SK-N-SH (cell line): ENCODE measurements at regions not wholly inside any gene's neighbourhood (a gene's known extent, or its start where the extent isn't known, plus 50 kb on each side); places are given as distances from the start of the nearest gene placed in this dataset.

Source experiments
- FOXM1 ChIP-seq: IDR thresholded peaks from 2 replicates; pipeline ENCODE4 v1.4.0; 2012; ENCODE audit warnings: low read depth, mild to moderate bottlenecking
- MAX ChIP-seq: IDR thresholded peaks from 2 replicates; pipeline ENCODE4 v1.4.0; 2012; ENCODE audit warnings: low read depth
- NRF1 ChIP-seq: IDR thresholded peaks from 2 replicates; pipeline ENCODE4 v1.6.1; 2012; ENCODE audit warnings: low read depth, mild to moderate bottlenecking, low read length
- POLR2AphosphoS5 ChIP-seq: IDR thresholded peaks from 2 replicates; pipeline ENCODE4 v1.6.1; 2012; ENCODE audit warnings: low read depth, low read length
- RFX5 ChIP-seq: IDR thresholded peaks from 2 replicates; pipeline ENCODE4 v1.6.1; 2012; ENCODE audit warnings: mild to moderate bottlenecking, improper control_type of control experiment, low read length
- TAF1 ChIP-seq: IDR thresholded peaks from 2 replicates; pipeline ENCODE4 v1.6.1; 2012; ENCODE audit warnings: low read depth, mild to moderate bottlenecking, low read length, moderate library complexity, borderline replicate concordance
- TCF12 ChIP-seq: IDR thresholded peaks from 2 replicates; pipeline ENCODE4 v1.4.0; 2012
- TEAD4 ChIP-seq: IDR thresholded peaks from 2 replicates; pipeline ENCODE4 v1.4.0; 2012; ENCODE audit warnings: mild to moderate bottlenecking, borderline replicate concordance; ENCODE audit not compliant: insufficient read depth
- YY1 ChIP-seq: IDR thresholded peaks from 2 replicates; pipeline ENCODE4 v1.4.0; 2012; ENCODE audit warnings: low read depth, mild to moderate bottlenecking
- TF ChIP-seq, protein P1 (sequence below): fragments of 200-600 bp; sonication (generic); IDR thresholded peaks from 2 replicates; pipeline ENCODE4 v1.6.1; 2017; ENCODE audit warnings: antibody characterized with exemption, mild to moderate bottlenecking, moderate library complexity
- TF ChIP-seq, protein P2 (sequence below): IDR thresholded peaks from 2 replicates; pipeline ENCODE4 v1.4.0; 2012; ENCODE audit warnings: low read depth, borderline replicate concordance

DNA sequence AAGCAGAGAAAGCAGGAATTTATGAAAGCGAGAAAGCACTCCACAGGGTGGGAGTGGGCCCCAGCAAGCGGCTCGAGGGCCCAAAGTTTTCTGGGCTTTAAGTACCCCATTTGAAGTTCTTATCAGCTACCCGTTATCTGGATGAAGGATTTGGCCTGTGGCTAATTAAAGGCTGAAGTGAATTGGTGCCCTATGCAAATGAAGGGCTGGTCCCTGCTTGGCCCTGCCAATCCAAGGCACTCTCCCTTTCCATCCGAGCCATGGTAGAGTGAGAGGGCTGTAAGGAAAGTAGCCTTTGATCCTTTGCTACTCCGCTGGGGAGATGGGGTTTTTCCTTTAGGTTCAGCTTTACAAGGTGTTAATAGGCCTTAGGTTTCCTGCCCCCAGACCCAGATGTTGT is 469.3 kb upstream of the CFAP20DC start:
- no peak for TF ChIP-seq TAF1
- TF ChIP-seq YY1: no peak
- TF ChIP-seq, protein P1, sequence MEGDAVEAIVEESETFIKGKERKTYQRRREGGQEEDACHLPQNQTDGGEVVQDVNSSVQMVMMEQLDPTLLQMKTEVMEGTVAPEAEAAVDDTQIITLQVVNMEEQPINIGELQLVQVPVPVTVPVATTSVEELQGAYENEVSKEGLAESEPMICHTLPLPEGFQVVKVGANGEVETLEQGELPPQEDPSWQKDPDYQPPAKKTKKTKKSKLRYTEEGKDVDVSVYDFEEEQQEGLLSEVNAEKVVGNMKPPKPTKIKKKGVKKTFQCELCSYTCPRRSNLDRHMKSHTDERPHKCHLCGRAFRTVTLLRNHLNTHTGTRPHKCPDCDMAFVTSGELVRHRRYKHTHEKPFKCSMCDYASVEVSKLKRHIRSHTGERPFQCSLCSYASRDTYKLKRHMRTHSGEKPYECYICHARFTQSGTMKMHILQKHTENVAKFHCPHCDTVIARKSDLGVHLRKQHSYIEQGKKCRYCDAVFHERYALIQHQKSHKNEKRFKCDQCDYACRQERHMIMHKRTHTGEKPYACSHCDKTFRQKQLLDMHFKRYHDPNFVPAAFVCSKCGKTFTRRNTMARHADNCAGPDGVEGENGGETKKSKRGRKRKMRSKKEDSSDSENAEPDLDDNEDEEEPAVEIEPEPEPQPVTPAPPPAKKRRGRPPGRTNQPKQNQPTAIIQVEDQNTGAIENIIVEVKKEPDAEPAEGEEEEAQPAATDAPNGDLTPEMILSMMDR: no peak
- no peak for TF ChIP-seq MAX
- no peak for TF ChIP-seq TEAD4
- no peak for TF ChIP-seq FOXM1
- no peak for TF ChIP-seq NRF1
- TF ChIP-seq TCF12: no peak
- TF ChIP-seq, protein P2, sequence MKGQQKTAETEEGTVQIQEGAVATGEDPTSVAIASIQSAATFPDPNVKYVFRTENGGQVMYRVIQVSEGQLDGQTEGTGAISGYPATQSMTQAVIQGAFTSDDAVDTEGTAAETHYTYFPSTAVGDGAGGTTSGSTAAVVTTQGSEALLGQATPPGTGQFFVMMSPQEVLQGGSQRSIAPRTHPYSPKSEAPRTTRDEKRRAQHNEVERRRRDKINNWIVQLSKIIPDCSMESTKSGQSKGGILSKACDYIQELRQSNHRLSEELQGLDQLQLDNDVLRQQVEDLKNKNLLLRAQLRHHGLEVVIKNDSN: no peak
- TF ChIP-seq RFX5: no peak
- no peak for TF ChIP-seq POLR2AphosphoS5
